Activated CD4-positive, alpha-beta T cell treated with anti-CD3 and anti-CD28 coated beads, Interleukin-2, Interleukin-6, amounts not matched to agents 100 ng/mL and 50 ng/mL, durations not matched to agents 16 hours and 8 hours (primary cell): ENCODE measurements at regions not wholly inside any gene's neighbourhood (a gene's known extent, or its start where the extent isn't known, plus 50 kb on each side); places are given as distances from the start of the nearest gene placed in this dataset.

Source experiments
- DNase-seq: peaks from one replicate; pipeline ENCODE4 v3.0.0-alpha.2; 2020

DNA sequence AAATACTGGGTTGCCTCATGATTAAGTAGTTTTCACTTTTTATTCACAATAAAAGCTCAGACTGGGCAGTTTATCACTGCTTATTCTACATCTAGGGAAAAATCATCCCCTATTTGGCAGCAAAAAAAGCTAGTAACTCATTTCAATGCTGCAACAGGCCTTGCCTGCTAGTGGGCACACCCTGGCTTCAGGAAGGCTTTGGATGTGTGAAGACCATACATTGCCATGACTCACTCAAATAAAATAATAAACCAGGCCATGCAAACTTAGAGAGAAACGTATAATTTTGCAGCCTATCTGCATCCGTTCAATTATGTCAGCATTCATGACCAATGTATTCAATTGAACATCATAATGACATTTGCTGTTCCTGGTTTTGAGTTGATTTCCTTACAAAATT is 402.9 kb downstream of the PIK3R1 start:
- DNase-seq: no peak

DNA sequence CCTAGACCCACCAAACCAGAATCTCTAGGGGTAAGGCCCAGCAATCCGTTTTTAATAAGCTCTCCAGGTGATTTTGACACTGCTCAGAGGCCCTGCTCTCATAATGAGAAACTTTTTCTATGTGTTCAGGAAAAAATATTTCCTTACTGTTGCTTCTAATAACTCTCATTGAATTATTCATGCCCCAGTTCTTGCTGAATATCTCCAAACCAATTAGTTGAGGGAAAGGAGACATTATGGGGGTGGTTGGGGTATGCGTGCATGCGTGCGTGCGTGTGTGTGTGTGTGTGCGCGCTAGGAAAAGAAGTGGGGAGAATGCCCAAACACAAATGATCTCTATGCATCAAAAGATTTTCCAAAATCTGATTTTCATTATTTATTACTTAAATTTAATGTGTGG is 411.4 kb downstream of the PIK3R1 start:
- DNase-seq: no peak

DNA sequence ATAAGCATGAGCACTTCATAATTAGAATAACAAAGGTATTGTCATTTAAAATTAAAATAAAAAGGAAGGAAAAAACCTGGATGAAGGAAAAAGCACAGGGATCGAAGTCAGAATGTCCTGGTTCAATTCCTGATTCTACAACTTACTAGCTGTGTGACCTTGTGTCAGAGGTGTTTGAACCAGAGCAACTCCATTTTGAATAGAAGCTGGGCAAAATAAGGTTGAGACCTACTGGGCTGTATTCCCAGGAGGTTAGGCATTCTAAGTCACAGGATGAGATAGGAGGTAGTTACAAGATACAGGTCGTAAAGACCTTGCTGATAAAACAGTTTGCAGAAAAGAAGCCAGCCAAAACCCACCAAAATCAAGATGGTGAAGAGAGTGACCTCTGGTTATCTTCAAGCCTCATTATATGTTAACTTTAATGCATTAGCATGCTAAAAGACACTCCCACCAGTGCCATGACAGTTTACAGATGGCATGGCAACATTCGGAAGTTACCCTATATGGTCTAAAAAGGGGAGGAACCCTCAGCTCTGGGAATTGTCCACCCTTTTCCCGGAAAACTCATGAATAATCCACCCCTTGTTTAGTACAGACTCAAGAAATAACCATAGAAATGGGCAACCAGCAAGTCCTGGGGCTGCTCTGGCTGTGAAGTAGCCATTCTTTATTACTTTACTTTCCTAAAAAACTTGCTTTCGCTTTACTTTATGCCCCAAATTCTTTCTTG is 412.7 kb downstream of the PIK3R1 start:
- DNase-seq: no peak

DNA sequence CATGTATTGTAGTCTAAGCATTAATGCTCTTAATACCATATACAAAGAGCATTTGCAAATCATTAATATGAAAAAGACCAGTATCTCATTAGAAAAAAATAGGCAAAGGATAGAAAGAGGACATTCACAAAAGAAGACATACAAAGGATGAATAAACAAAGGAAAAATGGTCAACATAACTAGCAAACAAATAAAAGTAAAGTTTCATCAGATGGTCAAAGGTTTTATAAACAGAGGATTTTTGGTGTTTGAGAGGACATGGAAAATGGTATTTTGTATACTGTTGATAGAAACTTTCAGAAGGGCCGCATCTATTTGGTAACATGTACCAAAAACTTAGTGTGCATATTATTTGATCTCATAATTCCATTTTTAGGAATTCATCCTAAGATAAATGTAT is 414.8 kb downstream of the PIK3R1 start:
- DNase-seq: no peak

DNA sequence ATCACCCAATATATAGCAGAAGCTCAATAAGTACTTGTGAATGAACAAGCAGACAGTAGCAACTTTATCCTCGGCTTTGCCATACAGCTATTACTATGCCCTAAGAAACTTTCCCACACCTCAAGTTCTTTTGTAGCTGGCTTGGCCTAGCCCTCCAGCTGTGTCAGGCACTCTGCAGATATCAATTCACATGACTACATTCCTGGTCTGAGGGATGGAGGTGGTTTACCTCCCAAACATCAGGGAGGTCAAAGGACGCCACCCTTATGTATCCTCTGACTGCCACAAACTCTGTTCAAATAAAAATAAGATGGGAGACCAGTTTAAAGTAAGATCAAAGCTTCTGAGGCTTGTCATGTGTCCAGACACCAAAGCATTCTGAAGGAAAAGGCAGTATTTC is 416.3 kb downstream of the PIK3R1 start:
- no peak for DNase-seq

DNA sequence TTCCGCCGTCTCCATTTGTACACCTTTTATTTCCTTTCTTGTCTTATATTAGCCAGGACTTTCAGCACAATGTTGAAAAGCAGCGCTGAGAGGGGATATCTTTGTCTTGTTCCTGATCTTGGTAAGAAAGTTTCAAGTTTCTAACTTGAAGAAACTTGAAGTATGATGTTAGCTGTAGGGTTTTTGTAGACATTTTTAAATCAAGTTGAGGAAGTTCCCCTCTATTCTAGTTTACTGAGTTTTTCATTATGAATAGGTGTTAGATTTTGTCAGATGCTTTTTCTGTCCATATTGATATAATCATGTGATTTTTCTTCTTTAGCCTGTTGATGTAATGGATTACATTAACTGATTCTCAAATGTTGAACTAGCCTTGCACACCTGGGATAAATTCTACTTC is 425.7 kb downstream of the PIK3R1 start:
- DNase-seq: no peak

DNA sequence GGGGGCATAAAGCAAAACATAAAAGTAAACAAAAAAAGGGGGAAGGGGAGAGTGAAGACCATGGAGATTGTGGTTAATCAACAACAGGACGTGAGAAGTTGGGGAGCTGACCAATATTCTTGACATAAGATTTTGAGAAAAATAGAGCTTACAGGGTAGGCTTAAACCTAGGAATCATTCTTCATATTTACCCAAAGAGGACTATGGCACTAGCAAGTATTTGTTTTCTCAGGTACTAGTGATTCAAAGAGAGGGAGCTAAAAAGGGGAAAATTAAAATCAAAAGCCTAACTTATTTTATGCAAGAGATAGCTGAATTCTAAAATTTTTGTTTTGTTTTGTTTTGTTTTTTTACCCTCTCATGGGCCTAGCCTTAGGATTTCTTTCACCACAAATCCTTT is 427.5 kb downstream of the PIK3R1 start:
- no peak for DNase-seq

DNA sequence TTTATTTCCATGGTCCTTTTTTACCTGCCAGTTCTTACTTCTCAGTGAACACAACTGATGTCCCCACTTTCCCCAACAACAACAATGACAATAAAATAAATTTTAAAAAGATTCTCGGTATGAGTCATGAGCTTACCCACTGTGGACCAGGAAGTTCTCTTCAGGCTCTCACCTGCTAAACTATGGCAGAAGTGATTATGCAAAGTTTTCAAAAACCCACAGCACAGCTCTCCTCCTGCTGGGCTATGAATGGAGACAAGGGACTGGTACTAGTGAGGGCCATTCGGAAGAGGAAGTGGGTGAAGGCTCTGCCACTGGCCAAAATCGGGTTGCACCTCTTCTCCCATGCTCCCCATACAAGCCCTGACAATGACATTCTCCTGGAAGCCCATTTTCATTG is 429.4 kb downstream of the PIK3R1 start:
- DNase-seq: no peak

DNA sequence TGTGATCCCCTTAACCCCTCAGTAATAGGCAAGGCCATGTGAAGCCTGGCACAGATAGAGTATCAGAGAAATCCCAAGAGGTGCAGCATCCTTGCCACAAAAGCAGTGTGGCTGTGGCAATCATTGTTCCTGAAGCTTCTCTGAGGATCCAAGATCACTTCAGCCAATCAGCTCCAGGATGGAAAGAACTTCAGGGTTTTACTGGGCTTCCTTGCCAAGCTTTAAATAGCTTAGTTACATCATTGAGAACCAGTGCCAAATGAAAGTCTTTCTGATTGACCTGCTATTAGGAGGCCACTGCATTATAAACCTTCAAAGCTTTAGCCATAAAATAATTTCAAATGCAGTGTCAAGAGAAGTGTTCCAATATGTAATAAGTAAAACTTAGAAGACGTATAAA is 430.6 kb downstream of the PIK3R1 start:
- no peak for DNase-seq

DNA sequence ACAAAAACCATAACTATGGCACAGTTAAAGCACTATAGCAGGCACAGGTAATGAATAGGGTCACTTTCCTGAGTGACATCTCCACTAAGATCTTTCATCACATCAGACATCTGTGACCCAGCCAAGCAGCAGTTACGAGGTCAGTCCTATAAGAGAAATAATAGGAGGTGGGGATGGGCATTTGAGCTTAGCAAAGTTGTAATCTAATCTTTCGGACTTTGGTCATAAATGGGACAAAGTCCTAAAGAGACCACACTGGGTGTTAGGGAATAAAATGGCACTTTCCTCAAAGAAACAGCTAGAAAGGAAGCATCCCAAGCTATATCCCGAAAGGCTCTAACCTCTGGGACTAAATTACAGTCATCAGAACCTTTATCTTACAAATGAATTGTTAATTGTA is 432.2 kb downstream of the PIK3R1 start:
- DNase-seq: no peak

DNA sequence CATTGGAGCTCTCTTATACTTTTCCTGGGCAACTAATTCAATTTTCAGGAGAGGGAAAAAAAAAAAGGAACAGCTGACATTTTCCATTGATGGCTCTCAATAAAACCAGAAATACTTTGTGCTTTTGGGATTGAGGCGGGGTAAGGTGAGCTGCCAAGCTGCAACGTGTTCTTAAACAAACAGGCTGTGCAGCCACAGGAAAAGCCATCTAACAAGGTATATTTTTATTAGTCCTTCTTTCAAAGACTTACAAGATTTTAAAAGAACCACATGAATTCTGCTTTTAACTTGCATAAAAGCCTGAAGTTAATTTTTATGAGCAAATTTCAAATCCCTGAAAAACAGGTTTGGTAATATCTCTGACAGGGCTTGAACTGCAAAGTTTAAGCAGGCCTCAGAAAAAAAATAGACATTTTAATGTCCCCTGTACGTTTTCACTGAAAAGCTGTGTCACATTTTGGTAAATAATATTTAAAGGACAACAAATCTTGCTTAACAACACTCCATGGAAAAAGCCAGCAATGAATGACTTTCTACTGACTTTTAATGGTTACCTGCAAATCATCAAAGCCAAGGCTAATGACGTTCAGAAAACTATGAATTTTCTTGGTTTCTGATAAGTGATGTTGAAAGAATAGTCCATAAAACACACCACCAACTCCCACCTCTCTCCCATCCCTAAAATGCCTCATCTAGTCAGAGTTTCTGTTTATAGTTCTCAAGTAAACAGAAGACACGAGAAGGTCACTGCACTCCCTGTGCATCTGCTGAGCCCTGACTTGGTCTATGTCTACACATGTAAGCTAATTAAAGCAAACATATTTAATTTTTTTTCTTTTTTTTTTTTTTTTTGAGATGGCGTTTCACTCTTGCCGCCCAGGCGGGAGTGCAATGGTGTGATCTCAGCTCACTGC is 433.6 kb downstream of the PIK3R1 start:
- DNase-seq: no peak

DNA sequence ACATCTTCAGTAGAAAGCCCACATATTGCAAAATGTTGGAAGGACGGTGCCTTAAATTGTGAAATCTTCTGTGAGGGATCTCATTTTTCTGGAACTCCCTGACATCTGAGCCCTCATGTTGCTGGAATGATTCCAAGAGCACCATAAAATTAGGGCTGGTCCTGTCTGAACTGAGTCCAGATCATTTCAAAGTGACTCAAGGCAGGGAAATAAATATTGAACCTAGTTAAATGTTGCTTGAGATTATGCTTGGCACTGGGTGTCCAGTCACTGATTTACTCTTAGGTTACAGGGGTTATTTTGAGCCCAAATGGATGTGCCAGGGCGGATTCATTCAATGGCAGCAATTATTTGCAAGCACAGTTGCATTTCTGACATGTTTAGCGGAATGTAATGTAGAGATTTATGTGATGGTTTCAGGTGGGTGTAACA is 437.0 kb downstream of the PIK3R1 start:
- DNase-seq: no peak

DNA sequence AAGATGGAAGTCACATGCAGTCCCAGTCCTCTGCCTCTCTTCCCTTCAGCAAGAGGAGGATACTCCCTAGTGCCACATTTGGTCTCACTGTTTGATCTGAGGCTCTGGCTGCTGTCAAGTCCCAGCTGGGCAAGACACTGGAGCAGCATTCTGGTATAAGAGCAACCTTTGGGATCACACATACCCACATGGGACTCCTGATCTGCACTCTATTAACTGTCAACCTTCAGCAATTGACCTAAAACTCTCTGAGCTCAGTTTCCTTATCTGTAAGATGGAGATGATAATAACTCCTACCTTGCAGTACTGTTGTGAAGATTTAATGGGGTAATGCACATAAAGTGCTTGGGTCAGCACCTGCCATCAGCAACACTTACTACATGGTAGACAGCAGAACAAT is 437.9 kb downstream of the PIK3R1 start:
- DNase-seq: no peak

DNA sequence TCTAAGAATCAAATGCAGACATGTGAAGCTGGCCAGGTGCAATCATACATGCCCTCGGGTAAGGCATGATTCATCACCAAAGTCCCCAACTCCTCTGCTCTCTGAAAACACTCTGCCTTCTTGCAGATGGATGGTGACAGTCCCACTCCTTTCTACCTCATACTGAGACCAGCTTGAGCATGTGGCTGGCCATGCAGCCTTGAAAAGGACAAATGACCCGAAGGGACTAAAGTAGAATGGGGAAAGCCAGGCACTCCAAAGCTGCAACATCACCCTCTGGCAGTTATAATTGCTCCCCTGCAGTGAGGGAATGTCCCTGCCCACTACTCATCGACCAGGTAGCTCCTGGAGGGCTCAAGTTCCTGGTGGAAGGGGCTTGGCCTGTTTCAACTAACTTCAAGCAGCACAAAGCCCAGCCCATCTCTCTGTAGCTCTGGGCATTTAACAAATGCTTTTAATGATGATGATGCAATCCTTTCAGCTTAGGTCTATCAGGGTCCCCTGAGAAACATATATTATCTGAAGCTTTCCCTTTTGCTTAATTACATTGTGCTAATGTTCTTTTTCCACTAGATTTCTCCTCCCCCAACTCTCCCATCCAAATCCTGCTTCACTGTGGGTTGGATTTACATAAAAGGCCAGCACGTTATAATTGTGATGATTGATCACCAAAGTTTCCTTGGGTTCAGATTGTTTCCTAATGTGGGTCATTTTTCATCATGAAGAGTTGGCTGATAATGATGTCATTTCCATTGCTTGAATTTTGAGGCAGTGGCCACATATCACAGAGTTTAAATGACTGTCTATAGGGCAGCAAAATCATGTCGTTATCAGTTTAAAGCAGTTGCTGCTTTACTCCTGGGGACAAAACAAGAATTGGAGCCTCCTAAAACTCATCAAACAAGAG is 436.5 kb upstream of the SLC30A5 start:
- DNase-seq: no peak

DNA sequence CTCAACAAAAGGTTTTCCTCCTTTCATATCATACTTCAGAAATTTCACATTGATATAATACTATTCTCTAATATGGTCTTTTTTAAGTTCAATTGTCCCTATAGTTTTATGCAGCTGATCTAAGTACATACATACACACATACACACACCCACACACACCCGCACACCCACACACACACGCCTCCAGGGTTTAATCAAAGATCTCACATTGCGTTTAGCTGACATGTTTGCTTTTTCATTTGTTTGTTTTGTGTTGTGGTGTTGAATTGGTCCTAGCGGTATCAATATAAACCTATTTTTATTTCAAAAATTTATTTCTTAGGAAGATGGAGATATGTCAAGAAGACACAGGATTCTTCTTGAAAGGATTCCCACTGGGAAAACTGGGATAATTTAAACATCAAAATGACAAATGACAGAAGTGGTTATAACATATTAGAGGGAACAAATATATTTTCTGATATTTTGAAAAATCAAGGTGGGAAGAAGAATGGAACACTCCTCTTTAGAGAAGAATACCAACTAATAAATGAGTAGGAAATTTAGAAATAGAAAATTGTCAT is 434.9 kb upstream of the SLC30A5 start:
- DNase-seq: no peak

DNA sequence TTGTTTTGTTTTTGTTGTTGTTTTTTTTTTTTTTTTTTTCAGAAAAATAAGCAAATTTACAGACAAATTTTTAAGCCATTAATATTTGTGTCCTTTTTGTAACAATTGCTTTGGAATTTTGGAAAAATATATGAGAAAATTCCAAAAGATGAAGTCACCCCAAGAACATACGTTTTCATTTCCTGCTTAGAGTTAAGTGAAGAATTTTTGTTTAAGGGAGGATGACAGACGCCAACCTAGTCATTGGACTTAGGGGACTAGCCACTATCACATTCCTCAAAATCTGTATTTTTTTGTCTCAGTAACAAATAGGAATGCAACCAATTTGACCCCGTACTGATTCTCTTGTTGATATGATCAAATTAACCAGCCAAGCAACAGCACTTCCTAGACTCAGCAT is 433.9 kb upstream of the SLC30A5 start:
- no peak for DNase-seq

DNA sequence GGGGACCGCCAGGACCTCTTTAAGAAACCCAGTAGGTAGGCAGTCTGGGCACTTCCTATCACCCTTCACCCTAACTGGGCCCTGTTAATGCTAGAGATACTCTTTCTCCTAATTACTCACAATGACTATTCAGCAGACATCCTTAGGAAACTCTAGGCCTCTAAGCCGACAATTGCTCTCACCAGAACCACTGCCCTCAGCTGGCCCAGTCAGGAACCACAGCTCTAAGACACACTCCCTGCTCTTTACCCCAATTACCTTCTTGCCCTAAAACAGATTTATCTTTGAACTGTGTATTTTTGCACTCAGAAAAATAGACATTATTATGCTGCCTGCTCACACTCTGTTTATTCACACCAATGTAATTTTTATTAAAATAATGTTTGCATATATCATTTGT is 432.6 kb upstream of the SLC30A5 start:
- DNase-seq: peak; percentile 10

DNA sequence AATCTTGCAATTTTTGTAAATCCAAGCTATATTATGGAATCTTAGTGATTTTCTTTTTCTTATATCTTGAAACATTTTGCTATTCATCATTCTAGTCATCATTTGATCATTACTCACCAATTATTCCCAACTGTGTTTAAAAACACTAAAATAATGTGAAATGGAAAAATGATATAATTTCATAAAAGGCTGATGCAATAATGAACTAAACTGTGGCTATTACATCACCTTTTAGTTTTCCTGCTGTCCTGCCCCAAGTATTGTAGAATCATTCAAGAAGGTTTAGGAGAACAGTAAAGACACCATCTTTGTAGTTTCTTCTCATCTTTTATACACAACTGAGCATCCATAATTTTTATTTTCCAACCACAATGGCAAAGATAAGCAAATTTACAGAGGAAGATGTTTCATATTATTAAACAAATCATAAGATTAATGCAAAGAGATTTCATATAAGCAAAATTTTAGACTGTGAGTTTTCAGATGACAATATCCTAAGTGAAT is 431.0 kb upstream of the SLC30A5 start:
- no peak for DNase-seq

DNA sequence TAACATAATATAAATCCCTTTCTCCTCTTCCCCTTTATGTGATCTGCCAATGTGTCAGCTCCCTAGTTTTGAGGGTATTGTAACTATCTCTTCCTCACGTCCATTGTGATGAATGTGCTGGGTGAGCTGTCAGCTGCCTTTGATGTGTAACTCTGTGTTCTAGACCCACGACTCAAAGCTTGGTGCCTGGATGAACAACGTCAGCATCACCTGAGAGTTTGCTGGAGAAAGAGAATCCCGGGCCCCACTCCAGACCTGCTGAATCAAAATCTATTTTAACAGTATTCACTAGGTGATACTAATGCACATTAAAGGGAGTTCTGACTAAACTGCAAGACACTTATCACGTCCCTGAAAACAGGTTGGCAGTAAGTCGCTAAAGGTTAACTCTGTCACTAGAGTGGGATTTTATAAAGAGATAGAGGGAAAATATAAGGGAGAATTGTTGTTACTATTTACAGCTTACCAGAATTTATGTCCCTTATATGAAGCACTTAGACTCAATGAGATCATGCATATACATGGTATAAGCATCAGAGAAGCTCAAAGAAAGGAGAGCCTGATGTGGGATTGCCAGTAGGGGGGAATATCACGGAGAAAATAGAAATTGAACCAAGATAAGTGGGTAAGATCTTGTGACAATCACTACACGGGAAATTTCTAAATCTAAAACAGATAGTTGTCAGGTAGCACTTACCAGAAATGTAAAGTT is 423.8 kb upstream of the SLC30A5 start:
- DNase-seq: no peak

DNA sequence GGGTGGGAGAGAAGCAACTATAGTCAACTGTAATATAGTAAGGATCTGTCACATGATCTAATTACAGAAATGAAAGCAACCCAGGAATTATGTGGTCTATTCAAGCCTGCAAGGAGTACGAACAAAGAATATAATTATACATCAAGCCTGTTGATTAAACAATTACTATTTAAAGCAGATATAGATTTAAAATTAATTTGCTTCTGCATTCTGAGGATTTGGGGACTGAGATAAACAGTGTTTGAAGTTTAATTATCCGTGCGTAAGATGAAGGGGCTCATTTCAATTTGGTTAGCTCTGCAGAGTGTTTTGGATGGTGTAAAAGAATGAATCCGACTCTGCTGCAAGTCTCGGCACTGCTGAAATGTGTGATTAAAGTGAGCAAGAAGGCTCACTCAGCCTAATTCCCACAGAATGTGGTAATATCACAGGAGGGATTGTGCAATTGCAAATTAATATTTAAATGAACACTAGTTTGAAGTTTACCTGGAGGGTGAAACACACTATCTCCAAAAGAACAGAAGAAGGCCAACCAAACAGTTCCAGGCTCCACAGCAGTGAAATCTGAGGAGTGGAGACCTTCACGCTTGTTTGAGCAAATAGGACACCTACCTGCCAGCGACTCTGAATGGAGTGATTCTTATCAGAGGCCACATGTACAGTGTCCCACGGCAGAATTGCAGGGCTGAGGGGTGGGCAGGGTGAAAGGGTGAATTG is 420.6 kb upstream of the SLC30A5 start:
- no peak for DNase-seq

DNA sequence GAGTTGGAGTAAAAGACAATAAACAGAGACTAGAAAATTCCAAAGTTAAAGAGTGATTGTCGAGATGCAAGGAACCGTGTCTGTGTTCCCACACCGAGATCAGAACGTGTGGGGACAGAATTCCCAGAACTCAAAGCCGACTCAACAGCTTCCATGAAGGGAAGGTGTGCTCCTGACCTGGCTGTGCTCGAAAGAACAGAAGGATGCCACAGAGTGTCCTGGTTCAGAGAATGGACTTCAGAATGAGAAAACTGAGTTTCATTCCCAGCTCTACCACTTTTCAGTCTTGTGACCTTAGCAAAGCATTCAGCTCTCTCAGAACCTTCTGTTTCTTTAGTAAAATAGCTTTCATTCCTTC is 420.0 kb upstream of the SLC30A5 start:
- no peak for DNase-seq
